ENCODE measurements at regions not wholly inside any gene's neighbourhood (a gene's known extent, or its start where the extent isn't known, plus 50 kb on each side); places are given as distances from the start of the nearest gene placed in this dataset.
A peak's percentile ranks its signal among the peaks of the same experiment; 100 is the strongest.

DNA sequence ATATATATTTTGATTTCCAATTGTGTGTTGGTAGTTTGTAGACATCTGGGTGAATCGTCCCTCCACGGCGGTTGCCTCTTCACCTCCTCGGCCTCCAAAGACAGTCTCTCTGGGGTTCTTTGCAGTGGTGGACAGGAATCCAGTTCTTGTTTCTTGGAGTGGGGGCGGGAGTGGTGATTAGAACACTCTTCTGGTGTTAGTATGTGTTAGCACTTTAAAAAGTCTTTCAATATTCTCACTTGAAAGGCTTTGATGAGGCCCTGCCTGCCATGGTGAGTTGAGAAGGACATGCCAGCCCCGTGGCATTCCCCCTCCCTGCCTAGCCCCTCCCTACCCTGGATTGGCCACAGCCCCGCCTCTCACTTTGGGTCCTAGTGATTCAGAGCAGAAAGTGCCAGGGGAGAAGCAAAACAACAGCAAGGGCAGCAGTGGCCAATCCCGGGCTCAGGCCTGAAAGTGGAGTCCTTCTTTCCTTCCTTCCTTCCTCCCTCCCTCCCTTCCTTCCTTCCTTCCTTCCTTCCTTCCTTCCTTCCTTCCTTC, 316.8 kb upstream of the HS6ST1 start:
- intact Hi-C loops (cut with DNase I), result no loop called here
- Histone ChIP-seq H3K27ac (no peak overlapping the region), H3K9me3 (no peaks in the 10 kb centered on the region), H3K27me3 (peaks cover 4% of the 10 kb centered on the region), H3K4me1 (no peaks in the 10 kb centered on the region), H3K4me3 (no peak overlapping the region), H3K36me3 (no peaks in the 10 kb centered on the region)
- ATAC-seq (peak; percentile 54), DNase-seq (peak; percentile 51)
- TF ChIP-seq, protein P1, sequence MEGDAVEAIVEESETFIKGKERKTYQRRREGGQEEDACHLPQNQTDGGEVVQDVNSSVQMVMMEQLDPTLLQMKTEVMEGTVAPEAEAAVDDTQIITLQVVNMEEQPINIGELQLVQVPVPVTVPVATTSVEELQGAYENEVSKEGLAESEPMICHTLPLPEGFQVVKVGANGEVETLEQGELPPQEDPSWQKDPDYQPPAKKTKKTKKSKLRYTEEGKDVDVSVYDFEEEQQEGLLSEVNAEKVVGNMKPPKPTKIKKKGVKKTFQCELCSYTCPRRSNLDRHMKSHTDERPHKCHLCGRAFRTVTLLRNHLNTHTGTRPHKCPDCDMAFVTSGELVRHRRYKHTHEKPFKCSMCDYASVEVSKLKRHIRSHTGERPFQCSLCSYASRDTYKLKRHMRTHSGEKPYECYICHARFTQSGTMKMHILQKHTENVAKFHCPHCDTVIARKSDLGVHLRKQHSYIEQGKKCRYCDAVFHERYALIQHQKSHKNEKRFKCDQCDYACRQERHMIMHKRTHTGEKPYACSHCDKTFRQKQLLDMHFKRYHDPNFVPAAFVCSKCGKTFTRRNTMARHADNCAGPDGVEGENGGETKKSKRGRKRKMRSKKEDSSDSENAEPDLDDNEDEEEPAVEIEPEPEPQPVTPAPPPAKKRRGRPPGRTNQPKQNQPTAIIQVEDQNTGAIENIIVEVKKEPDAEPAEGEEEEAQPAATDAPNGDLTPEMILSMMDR (IDR thresholded peaks at IDR 0.05), result no peak

DNA sequence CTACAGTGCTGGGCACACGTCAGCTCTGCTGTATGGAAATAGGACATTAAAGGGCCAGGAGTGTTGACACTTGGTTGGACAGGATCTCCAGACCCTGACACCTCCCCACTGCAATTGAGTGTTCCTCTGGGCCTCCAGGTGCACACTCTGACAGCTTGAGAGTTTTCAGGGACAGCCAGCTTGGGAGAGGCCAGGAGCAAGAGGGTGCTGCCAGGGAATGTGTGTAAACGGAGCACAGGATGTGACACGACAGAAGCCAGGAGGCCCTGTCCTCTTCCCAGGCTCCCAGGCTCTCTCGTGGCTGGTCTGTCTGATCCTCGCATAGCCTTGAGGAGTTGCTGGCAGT, 318.1 kb upstream of the HS6ST1 start:
- DNase-seq (peak; percentile 31), ATAC-seq (no peak)
- Histone ChIP-seq H3K4me1 (no peaks in the 10 kb centered on the region), H3K36me3 (no peaks in the 10 kb centered on the region), H3K27ac (no peak overlapping the region), H3K4me3 (no peak overlapping the region), H3K9me3 (no peaks in the 10 kb centered on the region), H3K27me3 (peaks cover 4% of the 10 kb centered on the region)
- TF ChIP-seq, protein P1 (IDR thresholded peaks at IDR 0.05), result no peak
- intact Hi-C loops (cut with DNase I), result no loop called here

DNA sequence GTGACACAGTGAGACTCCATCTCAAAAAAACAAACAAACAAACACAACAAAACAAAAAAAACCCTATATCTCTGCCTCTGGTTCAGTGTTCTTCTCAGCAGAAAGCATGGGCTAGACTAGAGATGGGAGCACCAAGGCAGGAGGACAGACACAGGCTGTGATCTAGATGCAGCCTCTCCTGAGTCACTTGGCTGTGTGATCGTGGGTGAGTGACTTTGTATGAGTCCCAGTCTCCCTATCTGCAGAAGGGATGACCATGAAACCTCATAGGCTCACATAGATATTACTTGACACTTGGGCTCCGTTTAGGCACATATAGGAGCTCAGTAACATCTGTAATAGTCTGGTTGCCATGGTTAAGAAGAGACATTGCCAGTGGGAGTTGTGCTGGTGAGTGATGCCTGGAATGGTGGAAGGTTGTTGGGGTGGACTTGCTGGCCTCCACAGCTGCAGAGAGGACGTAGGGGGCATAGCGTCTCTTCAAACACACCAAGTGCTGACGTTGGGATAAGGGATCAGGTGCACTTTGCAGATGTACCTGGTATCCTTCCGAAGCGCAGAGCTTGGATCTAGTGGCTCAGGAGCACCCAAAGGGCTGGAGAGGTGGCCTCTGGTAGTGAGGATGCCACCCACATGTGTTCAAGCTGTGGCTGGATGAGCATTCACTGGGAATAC, 318.9 kb upstream of the HS6ST1 start:
- no peak for ATAC-seq
- peak; percentile 20 for DNase-seq
- TF ChIP-seq, protein P1 (IDR thresholded peaks at IDR 0.05), result no peak
- intact Hi-C loops (cut with DNase I), result no loop called here
- peaks cover 4% of the 10 kb centered on the region for H3K27me3 ChIP-seq
- H3K4me1 ChIP-seq, result no peaks in the 10 kb centered on the region
- no peak overlapping the region for H3K27ac ChIP-seq
- H3K4me3 ChIP-seq, result no peak overlapping the region
- no peaks in the 10 kb centered on the region for H3K36me3 ChIP-seq
- no peaks in the 10 kb centered on the region for H3K9me3 ChIP-seq

DNA sequence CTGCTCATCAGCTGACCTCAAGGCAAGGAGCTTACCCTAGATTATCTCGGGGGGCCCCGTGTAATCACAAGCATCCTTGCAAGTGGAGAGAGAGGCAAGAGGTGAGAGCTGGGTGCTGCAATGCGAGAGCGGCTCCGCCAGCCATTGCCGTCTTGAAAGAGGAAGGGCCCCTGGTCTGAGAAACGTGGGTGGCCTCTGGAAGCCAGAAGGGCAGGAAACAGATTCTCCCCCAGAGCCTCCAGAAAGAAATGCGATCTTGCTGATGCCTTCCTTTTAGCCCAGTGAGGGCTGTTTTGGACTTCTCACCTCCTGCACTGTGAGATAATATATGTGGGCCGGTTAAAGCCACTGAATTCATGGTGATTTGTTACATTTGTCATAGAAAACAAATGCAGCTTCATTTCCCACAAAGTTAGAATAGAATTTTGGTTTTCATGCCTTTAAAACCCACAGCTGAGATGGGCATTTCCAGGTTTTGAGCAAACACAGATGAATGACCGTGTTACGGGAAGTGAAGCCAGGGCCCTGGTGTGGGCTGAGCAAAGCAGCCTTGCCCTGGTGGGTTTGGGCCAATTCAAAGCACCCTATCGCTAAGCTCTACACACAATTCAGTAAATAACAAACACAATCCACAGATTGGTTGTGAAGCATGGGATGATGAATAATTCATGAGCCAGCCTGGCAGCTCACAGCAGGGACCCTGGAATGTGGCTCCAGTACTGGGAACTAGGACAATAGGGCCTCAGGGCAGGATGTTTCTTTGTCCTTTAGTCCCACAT, 319.9 kb upstream of the HS6ST1 start:
- no peaks in the 10 kb centered on the region for H3K4me1 ChIP-seq
- peak; percentile 69 for DNase-seq
- peak; percentile 64 for ATAC-seq
- H3K36me3 ChIP-seq, result no peaks in the 10 kb centered on the region
- intact Hi-C loops (cut with DNase I), result no loop called here
- no peaks in the 10 kb centered on the region for H3K9me3 ChIP-seq
- H3K27me3 ChIP-seq, result peaks cover 3% of the 10 kb centered on the region
- no peak overlapping the region for H3K27ac ChIP-seq
- TF ChIP-seq, protein P1 (IDR thresholded peaks at IDR 0.05), result no peak
- no peak overlapping the region for H3K4me3 ChIP-seq

- no peak for DNase-seq
- Histone ChIP-seq H3K27ac (no peak overlapping the region), H3K4me1 (no peaks in the 10 kb centered on the region), H3K27me3 (no peaks in the 10 kb centered on the region), H3K9me3 (no peaks in the 10 kb centered on the region), H3K36me3 (no peaks in the 10 kb centered on the region), H3K4me3 (no peak overlapping the region)
- intact Hi-C loops (cut with DNase I), result no loop called here
- no peak for ATAC-seq
- TF ChIP-seq, protein P1 (IDR thresholded peaks at IDR 0.05), result no peak
Observed at GRCh38 chr2:128639120-128639477, 320.4 kb upstream of the HS6ST1 start.
